LNCaP clone FGC (cell line): ENCODE measurements at regions not wholly inside any gene's neighbourhood (a gene's known extent, or its start where the extent isn't known, plus 50 kb on each side); places are given as distances from the start of the nearest gene placed in this dataset.

ENCODE experiments used
- DNase-seq: peaks from one replicate; pipeline ENCODE4 v3.0.0-alpha.2; 2011; ENCODE audit warnings: low read depth
- H3K4me3 ChIP-seq: 2 replicates; pipeline ENCODE4 v1.5.1; 2011; ENCODE audit warnings: mild to moderate bottlenecking, low read depth, low read length, control low read depth
- TF ChIP-seq, protein P1 (sequence below): IDR thresholded peaks from 2 replicates; pipeline ENCODE4 v1.5.1; 2012; ENCODE audit warnings: mild to moderate bottlenecking; ENCODE audit not compliant: control insufficient read depth, insufficient read depth; ENCODE audit errors: extremely low read depth

DNA sequence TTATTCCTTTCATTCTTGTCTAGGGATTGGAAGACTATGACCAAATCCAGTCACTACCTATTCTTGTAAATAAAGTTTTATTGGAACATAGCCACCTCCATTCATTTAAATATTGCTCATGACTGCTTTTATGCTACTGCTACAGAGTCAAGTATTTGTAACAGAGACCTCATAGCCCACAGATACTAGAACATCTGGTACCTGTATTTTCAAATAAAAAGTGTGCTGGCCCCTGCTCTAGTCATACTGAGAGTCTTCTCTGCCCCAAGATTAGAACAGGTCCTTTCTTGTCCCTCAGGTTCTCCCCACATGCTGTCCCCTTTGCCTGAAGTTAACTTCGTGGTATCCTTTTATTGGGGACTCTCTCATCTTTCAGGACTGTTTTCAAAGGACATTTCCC lies 422.3 kb downstream of the CBLN4 start:
- H3K4me3 ChIP-seq: no peak overlapping the region
- DNase-seq: no peak
- TF ChIP-seq, protein P1, sequence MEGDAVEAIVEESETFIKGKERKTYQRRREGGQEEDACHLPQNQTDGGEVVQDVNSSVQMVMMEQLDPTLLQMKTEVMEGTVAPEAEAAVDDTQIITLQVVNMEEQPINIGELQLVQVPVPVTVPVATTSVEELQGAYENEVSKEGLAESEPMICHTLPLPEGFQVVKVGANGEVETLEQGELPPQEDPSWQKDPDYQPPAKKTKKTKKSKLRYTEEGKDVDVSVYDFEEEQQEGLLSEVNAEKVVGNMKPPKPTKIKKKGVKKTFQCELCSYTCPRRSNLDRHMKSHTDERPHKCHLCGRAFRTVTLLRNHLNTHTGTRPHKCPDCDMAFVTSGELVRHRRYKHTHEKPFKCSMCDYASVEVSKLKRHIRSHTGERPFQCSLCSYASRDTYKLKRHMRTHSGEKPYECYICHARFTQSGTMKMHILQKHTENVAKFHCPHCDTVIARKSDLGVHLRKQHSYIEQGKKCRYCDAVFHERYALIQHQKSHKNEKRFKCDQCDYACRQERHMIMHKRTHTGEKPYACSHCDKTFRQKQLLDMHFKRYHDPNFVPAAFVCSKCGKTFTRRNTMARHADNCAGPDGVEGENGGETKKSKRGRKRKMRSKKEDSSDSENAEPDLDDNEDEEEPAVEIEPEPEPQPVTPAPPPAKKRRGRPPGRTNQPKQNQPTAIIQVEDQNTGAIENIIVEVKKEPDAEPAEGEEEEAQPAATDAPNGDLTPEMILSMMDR: no peak

DNA sequence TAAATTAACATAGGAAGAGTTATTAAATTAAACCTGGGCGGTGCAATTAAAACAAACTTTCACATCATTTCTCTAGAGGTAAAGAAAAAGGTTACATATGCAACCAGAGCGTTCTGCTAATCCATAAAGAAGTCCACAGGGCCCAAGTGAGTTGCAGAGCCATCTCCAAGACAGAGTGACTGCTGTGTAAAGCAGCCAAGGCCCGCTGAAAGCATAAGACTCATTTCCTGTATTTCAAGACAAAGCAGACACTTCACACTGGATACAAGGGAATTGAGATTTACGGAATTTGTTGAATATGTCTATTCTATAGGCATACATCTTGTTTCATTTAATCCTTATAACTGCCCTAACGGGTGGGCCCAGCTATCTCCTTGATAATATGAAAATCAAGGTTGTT lies 422.8 kb downstream of the CBLN4 start:
- TF ChIP-seq, protein P1: no peak
- DNase-seq: no peak
- no peak overlapping the region for H3K4me3 ChIP-seq

DNA sequence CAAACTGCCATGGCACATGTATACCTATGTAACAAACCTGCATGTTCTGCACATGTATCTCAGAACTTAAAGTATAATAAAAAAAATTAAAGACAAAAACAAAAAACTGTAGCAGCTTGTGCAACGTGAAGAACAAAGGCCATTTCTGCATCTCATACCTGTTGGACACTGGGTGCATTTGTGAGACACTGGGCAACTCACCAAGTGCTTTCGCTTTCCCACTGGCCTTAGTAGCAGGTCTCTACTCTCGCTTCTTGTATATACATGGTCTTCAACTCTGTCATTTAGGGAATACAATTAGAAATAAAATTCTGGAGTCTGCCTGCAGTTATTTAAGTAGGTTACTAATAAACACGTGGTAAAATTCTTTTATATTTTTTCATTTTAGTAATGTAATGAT lies 423.8 kb downstream of the CBLN4 start:
- no peak overlapping the region for H3K4me3 ChIP-seq
- TF ChIP-seq, protein P1: no peak
- no peak for DNase-seq

DNA sequence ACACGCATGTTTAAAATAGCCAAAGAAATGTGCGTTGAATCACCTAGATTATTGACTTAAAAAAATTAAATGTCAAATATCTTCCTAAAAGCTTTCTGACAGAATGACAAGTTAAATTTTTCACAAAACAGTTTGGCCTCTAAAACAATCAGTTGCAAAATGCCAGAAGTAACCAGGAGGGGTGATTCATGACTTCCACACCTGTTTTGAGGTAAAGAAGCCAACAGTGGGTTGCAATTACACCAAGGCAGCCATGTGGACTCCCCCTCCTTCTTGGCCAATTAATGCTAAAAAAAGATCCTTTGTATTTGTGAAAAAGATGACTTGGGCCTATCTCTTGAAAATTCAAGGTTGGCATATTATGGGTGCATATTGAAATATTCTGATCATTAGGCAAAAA lies 424.8 kb downstream of the CBLN4 start:
- TF ChIP-seq, protein P1: no peak
- H3K4me3 ChIP-seq: no peak overlapping the region
- no peak for DNase-seq

DNA sequence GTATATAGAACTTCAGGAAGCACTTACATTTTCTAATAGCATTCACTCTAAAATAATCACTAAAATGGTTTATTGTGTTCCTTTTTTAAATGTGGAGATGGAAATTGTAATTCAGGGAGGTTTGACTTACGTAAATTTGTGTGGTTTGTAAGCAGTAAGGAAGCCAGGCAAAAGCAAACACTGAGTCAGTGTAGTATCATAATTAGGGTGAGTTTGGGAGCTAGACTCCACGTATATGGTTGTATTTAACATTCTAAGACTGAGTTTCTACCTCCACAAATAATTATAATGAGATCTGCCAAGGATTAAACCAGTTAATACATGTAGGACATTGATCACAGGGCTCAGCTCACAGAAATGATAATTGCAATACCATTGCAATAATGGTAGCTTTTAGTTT lies 425.5 kb downstream of the CBLN4 start:
- no peak overlapping the region for H3K4me3 ChIP-seq
- TF ChIP-seq, protein P1: no peak
- DNase-seq: no peak

DNA sequence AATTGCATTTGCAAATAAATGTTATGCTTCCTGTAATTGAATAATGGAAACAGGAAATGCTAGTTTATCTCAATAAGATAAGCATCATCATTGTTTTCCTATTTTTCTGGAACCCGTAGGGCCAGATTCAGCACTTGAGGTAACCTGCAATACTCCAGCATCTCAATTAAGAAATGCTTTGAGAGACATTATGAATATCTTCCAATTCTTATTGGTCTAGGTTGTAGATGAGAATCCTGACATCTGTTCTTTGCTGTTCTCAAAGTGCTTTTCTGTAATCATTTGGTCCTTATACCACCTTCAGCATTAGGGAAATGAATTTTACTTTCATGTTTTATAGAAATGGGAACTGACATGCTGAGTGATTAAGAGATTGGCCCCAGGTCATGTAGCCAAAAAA lies 428.3 kb downstream of the CBLN4 start:
- no peak overlapping the region for H3K4me3 ChIP-seq
- no peak for DNase-seq
- TF ChIP-seq, protein P1: no peak

DNA sequence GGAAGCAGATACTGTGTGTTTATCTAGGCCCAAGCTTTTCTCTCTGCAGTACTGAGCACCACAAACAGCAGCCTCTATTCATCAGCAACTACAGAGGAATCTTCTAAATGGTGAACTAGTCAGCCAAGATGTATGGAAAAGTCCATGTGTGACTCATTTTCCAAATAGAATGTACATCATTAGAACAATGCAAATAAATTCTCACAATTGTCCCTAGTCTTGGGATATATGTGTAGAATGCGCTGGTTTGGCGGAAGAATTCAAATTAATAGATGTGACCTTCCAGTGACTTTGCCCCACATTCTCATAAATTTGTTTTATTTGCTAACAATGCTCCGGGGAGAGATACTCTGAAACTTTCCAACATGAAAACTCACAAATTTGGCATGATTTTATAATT lies 436.2 kb downstream of the CBLN4 start:
- TF ChIP-seq, protein P1: no peak
- DNase-seq: no peak

More for the DNA sequence above, 436.2 kb downstream of the CBLN4 start:
- H3K4me3 ChIP-seq: no peak overlapping the region
